HG03045 (cell line): ENCODE measurements at regions not wholly inside any gene's neighbourhood (a gene's known extent, or its start where the extent isn't known, plus 50 kb on each side); places are given as distances from the start of the nearest gene placed in this dataset.
"Not testable (repeated sequence)": the region's sequence is repeated elsewhere in the genome, so short reads cannot be mapped to it uniquely, and the experiment has no call there.

ENCODE experiments used
- ATAC-seq: cut with Tn5 transposase; IDR thresholded peaks from one replicate; pipeline ENCODE4 v1.9.1; 2021; ENCODE audit warnings: mild to moderate bottlenecking, moderate library complexity; ENCODE audit not compliant: unreplicated experiment

DNA sequence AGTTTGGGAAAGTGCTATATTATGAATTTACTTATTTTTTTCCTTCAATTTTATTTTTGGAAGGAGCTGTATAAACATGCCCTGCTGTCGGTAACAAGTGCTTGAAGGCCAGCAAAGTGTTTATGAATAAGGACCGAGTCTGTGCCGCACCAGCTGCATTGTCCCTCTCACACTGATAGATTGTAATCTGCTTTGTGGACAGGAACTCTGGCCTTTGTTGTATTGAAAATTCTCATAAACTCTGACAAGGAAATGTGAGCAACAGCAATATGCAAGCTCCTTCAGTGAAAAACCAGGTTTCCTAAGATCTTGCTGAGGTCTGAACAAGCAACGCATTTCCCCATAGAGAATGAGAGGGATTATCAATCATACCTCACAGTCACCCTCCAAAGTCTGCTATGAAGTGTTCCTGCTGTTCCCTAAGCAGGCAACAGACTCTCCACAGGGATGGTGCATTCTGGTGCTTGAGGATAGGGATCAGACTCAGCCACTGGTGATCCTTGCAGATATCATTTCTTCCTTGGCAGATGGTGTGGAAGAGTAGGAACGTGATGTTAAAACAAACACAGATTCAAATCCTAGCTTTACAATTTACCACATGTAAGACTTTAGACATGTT lies 109.6 kb downstream of the KCNJ2 start:
- ATAC-seq, result no peak

DNA sequence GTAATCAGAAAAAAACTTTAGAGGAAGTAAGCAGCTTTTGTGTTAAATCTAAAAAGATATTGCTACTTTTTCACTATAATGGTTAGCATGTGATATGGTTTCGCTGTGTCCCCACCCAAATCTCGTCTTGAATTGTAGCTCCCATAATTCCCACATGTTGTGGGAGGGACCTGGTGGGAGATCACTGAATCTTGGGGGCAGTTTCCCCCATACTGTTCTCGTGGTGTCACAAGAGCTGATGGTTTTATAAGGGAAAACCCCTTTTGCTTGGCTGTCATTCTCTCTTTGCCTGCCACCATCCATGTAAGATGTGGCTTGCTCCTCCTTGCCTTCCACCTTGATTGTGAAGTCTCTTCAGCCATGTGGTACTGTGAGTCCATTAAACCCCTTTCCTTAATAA lies 117.1 kb downstream of the KCNJ2 start:
- ATAC-seq, result no peak

GRCh38 chr17:70288540-70289290 lies 119.4 kb downstream of the KCNJ2 start:
- no peak for ATAC-seq

DNA sequence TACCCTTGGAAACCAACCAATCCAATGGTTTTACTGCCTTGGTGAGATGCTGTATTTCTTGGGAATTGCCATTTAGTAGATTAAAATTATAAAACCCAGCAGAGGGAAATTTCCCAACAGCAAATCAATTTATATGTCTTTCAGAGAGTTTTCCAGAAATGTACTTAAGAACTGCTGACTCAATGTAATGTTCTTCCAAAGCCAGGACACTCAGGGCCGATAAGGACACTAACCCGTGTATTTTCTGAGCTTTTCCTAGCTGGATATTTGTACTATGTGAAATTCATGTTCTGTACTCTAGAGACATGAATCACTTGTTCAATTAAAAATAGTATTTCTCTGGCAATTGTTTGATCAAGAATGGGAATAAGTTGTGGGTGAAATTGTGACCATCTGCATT lies 121.4 kb downstream of the KCNJ2 start:
- no peak for ATAC-seq

DNA sequence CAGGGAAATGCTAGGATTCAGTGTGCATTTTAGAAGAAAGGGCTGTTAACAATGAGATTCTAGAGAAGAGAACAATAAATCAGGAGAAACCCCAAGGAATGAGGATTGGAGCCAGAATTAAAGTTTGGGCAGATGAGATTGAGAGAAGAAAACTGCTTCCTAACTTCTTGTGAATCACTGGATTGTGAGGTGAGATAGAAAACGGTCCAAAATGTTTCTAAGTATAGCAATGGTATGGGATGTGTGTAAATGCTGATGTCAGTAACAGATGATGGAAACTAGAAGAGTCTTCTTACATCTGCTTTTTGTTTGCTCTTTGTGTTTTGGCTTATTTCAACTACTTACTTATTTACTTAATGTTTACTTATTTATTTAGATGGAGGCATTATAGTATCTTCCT lies 123.0 kb downstream of the KCNJ2 start:
- ATAC-seq, result no peak

- not testable (repeated sequence) for ATAC-seq
Measured at GRCh38 chr17:70293564-70294310, 124.4 kb downstream of the KCNJ2 start.

DNA sequence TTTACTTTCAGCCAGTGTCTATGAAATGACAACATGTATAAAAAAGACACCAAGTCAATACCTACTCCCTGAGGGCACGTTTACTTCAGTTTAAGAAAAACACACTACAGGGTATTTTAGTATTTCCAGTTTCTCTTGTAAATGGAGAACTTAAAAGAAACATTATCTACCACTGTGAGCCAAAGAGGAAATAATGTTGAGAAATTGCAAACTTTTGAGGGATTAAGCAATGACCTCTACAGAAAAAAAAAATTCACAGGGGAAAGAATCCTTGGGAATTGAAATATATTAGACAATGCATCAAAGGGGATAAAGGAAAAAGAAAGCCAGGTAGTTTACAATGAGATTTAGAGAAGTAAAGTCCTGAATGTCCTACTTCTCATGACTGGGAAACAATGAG lies 126.0 kb downstream of the KCNJ2 start:
- ATAC-seq, result no peak

DNA sequence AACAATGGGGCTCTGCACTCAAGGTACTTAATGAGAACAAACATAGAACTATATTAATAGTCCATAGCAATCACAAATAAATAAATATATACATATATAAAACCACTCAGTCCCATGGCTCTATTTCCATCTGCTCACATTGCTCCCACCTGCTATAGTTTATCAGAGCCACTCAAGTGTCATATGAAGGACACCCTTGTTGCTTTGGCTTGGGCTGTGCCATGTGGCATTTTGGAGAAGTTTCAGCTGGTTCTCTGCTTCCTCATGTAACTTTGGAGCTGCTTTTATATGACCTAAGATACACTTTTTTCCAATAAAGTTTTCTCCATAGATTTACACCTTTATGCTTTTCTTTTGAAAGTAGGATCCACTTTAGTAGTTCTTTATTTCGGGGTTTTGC lies 126.4 kb downstream of the KCNJ2 start:
- ATAC-seq, result no peak

DNA sequence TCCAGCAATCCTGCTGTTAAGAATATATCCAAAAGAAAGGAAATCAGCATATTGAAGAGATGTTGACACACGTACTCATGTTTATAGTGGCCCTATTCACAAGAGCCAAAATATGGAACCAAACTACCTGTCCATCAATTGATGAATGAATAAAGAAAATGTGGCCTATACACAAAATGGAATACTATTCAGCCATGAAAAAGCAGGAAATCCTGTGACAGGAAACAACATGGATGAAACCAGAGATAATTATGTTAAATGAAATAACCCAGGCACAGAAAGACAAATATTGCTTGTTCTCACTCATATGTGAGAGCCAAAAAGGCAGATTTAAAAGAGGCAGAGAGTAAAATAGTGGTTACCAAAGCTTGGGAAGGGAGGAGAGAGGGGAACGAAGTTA lies 127.1 kb downstream of the KCNJ2 start:
- ATAC-seq, result no peak

DNA sequence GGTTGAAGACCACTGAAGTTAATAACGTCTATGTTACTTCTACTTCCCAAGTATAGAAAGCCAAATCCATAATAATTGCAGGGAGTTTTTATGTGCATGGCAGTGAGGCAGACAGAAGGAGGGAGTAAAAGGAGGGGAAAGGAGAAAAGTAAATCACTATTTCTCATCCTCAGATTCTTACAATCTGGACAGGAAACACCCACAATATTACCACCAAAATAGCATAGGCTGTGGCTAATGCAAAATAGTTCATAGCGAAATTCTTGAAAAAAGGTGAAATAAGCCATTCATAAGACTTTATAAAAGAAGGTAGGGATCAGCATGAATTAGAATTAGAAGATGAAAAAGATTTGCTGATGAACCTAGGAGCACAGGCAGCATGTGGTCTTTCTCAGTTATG lies 128.1 kb downstream of the KCNJ2 start:
- no peak for ATAC-seq

- no peak for ATAC-seq
Measured at GRCh38 chr17:70298929-70299531, 129.7 kb downstream of the KCNJ2 start.

DNA sequence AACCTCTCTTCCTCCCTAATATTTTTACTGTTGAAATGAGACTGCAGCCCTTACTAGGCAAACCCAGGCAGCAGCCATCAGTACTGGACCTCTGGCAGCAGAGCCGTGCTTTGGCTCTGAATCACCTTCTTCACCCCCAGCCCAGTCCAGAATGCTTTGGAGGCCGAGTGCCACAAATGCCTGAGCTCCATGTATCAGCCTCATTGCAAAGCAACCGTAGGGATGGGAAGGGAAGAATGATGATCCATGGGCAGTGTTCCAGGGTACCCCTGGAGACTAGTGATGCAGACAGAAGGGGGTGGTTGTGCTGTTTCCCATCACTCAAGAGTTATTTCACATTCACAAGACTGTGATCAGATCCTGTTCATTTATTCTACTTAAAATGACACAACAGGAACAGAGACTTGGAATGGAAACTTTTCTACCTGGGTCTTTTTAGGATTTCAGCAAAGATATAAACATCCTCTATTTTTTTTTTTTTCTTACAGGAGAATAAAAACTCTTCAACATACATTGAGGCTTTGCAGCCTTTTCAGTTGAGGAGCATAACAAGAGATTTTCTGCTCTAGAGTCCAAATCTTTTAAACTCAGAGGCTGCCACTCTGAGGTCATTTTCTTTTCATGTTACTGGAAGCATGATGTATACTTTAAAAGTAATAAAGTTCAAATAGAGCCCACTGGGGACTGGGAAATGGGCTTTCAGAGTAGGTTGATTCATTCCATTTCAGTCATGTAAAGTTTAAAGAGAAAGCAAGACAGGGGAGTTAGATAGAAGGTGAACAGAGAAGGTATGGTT lies 138.3 kb downstream of the KCNJ2 start:
- no peak for ATAC-seq

GRCh38 chr17:70308618-70309017 lies 139.3 kb downstream of the KCNJ2 start:
- ATAC-seq, result no peak

GRCh38 chr17:70310221-70310672 lies 140.9 kb downstream of the KCNJ2 start:
- ATAC-seq, result no peak

DNA sequence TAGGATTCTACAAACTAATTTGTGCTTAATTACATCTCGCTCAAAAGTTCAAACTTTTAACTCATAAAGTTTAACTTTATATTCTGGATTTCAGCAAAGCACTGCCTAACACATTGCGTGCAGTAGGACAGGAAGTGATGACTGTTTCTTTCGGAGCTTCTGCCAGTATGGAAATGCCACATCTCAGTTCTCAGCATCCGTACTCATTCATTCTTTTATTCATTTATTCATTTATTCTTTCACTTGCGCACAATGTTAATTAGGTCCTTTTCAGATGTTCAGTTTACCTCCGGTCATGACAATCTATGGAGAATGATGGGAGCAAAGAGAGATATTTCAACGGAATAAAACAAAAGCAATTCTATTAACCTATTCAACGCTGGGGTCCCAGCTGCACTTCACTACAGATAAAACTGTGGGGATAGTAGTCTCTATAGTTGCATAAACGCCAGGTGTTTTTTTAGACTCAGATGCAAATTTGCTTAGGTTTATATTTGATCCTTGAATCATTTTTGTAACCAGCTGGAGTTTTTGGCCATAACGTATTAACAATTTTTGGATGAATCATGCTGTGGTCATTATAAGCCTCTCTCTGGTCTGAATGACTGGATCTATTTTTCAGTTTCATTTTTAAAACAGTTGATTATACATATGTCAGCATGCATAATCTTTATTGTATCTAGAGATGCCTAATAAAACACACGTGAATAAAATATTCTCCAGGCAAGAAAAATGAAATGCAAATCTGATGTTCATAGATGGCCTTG lies 143.9 kb downstream of the KCNJ2 start:
- no peak for ATAC-seq

DNA sequence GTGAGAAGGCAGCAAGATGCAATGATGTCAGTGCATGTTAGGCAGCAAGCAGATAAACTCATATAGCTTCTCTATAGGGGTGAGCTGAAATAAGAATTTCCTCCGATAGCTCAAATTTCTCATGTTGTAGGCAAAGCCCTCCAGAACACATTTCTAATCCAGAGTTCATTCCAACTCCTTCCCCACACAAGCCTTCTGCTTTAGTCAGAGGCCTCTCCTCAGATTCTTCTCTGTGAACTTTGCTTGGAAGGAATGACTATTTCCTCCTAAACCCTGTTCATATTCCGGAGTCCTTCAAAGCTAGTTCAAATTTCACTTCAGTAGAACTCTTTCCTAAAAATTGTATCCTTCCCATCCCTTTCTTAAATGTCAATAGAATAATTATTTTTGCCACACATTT lies 144.8 kb downstream of the KCNJ2 start:
- no peak for ATAC-seq

DNA sequence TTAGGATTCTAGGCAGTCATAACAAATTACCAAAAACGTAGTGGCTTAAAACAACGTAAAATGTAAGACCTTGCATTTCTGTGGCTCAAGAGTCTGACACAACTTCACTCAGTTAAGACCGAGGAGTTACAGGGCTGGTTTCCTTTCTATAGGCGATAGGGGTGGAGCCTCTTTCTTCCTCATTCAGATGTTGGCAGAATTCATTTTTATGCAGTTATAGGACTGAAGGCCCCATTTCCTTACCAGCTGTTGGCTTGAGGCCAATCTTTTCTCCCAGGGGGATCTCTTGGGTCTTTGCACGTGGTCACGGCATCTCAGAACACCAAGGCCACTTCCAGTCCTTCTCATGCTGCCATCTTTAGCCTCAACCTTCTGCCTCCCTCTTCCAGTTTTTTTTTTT lies 145.2 kb downstream of the KCNJ2 start:
- ATAC-seq, result no peak

DNA sequence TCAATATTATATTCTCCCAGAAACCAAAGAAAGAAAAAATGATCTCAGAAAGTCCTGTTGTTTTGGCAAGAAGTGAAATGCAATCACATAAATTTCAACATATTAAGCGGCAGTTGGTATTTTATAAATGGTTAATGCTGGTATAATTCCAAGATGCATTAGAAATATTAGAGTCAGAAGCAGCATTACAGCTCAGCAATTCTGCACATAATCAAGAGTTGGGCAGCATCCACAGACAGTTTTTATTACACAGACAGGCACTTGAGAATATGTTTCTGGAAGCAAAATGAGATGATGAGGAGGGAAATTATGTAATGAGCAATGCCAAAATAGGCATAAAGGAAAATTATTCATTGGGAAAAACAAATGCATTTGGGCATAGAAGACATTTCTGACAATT lies 148.1 kb downstream of the KCNJ2 start:
- ATAC-seq, result no peak

DNA sequence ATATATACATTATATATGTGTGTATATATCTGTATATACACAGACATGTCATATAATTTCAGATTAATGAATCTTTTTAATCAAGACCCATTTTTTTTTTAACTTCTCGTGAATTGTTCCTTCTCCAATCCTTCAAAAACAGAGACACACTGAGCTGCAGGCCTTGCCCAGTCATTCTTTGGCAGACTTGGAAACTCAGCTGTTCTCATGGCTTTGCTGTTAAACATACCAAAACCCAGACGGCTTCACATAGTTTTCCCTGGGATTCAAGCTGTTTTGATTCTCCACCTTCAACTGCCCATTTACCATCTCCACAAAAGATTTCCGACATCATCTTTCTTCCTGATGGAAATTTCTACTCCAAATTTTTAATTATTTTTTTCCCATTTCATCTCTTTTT lies 148.7 kb downstream of the KCNJ2 start:
- ATAC-seq, result no peak

DNA sequence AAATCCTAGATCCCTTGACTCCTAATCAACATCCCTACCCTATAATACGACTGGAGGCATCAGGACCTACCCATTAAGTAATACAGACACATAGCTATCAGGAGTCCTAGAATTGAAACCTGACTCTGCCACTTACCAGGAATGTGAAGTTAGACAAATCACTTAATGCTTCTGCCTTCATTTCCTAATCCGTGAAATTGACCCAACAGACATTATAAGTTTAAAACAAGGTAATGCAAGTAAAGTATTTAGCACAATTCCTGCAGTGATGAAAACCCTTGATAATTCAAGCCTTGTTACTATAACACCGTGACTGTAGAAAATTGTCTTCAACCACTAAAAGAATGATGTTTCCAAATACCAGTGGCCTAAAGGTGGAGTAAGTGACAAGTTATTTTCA lies 150.2 kb downstream of the KCNJ2 start:
- no peak for ATAC-seq
